Uterus (tissue), 2 donors: ENCODE measurements at regions not wholly inside any gene's neighbourhood (a gene's known extent, or its start where the extent isn't known, plus 50 kb on each side); places are given as distances from the start of the nearest gene placed in this dataset.

Experiments used
- CTCF ChIP-seq, 4 experiments: fragments of 200-600 bp in 2 of 4; fragments of 450-650 bp in 2 of 4; sonication (generic) in 2 of 4; IDR thresholded peaks; one replicate each; pipeline ENCODE4 v1.5.1; 2016 to 2019; ENCODE audit warnings: antibody characterized with exemption in 4 of 4, mild to moderate bottlenecking in 2 of 4, moderate library complexity in 1 of 4
- POLR2A ChIP-seq, 2 donors: fragments of 450-650 bp; IDR thresholded peaks; one replicate each; pipeline ENCODE4 v1.6.1; 2016; ENCODE audit warnings: antibody characterized with exemption in 2 of 2, mild to moderate bottlenecking in 1 of 2, moderate library complexity in 1 of 2

- TF ChIP-seq CTCF (IDR thresholded peaks at IDR 0.05): no peak
- TF ChIP-seq POLR2A (IDR thresholded peaks at IDR 0.05): no peak
These were observed 76.3 kb upstream of the ARHGAP36 start for GRCh38 chrX:130981836-130982235.
